HEK293 (cell line): ENCODE measurements at regions not wholly inside any gene's neighbourhood (a gene's known extent, or its start where the extent isn't known, plus 50 kb on each side); places are given as distances from the start of the nearest gene placed in this dataset.

Experiments
- CTCF ChIP-seq: fragments of 450-650 bp; formaldehyde crosslinking; IDR thresholded peaks from 2 replicates; pipeline ENCODE4 v1.5.1; 2016; ENCODE audit warnings: missing biosample characterization, missing genetic modification characterization
- ELK4 ChIP-seq: IDR thresholded peaks from 2 replicates; pipeline ENCODE4 v1.6.1; 2011; ENCODE audit warnings: mild to moderate bottlenecking, low read depth, low read length, borderline replicate concordance
- GLI2 ChIP-seq: fragments of 450-650 bp; formaldehyde crosslinking; IDR thresholded peaks from 2 replicates; pipeline ENCODE4; 2017; ENCODE audit warnings: missing biosample characterization, missing genetic modification characterization, low read depth, borderline replicate concordance
- HOXC10 ChIP-seq: sonication (generic); formaldehyde crosslinking; IDR thresholded peaks from 2 replicates; pipeline ENCODE4 v1.8.1; 2023; ENCODE audit warnings: mild to moderate bottlenecking, missing genetic modification reagents
- REST ChIP-seq: fragments of 450-650 bp; formaldehyde crosslinking; IDR thresholded peaks from 2 replicates; pipeline ENCODE4 v1.5.1; 2016; ENCODE audit warnings: missing biosample characterization, missing genetic modification characterization
- YY1 ChIP-seq: fragments of 450-650 bp; formaldehyde crosslinking; IDR thresholded peaks from 2 replicates; pipeline ENCODE4 v1.5.1; 2018; ENCODE audit warnings: missing biosample characterization, missing genetic modification characterization
- YY2 ChIP-seq: fragments of 450-650 bp; formaldehyde crosslinking; IDR thresholded peaks from 2 replicates; pipeline ENCODE4 v1.5.1; 2016; ENCODE audit warnings: missing biosample characterization, missing genetic modification characterization
- ZNF26 ChIP-seq: fragments of 450-650 bp; formaldehyde crosslinking; IDR thresholded peaks from 2 replicates; pipeline ENCODE4 v1.5.1; 2016; ENCODE audit warnings: missing biosample characterization, missing genetic modification characterization
- ZNF274 ChIP-seq, 2 experiments: fragments of 200-500 bp in 1 of 2; fragments of 450-650 bp in 1 of 2; sonication (Bioruptor generic) in 1 of 2; formaldehyde crosslinking in 1 of 2; IDR thresholded peaks; 2 replicates each; pipeline versions ENCODE4 v1.5.1 to v1.6.1; 2014 to 2016; ENCODE audit warnings: borderline replicate concordance in 1 of 2, inconsistent platforms in 1 of 2, low read length in 1 of 2, missing biosample characterization in 1 of 2, missing genetic modification characterization in 1 of 2
- ZNF513 ChIP-seq: fragments of 450-650 bp; IDR thresholded peaks from 2 replicates; pipeline ENCODE4 v1.5.1; 2018; ENCODE audit warnings: missing biosample characterization, missing genetic modification characterization
- ZNF530 ChIP-seq: fragments of 450-650 bp; formaldehyde crosslinking; IDR thresholded peaks from 2 replicates; pipeline ENCODE4 v1.5.1; 2016; ENCODE audit warnings: low read depth, missing biosample characterization, missing genetic modification characterization
- ZNF660 ChIP-seq: fragments of 450-650 bp; IDR thresholded peaks from 2 replicates; pipeline ENCODE4 v1.5.1; 2018; ENCODE audit warnings: missing biosample characterization, mild to moderate bottlenecking, missing genetic modification characterization
- ZNF677 ChIP-seq: fragments of 450-650 bp; IDR thresholded peaks from 2 replicates; pipeline ENCODE4 v1.5.0; 2018; ENCODE audit warnings: missing biosample characterization, mild to moderate bottlenecking, missing genetic modification characterization, moderate library complexity
- ZNF776 ChIP-seq: fragments of 450-650 bp; formaldehyde crosslinking; IDR thresholded peaks from 2 replicates; pipeline ENCODE4 v1.5.0; 2017; ENCODE audit warnings: missing biosample characterization, missing genetic modification characterization, borderline replicate concordance

- TF ChIP-seq ZNF677 (tag by site-specific recombination) (no peak), CTCF (tag by site-specific recombination) (no peak), ZNF26 (tag by site-specific recombination) (no peak), ZNF530 (tag by site-specific recombination) (no peak), GLI2 (no peak), ZNF274 (IDR thresholded peaks at IDR 0.05; ENCODE audit: low read length) (no peak), ZNF274 (tag by site-specific recombination; IDR thresholded peaks at IDR 0.05; ENCODE audit: borderline replicate concordance) (no peak), HOXC10 (CRISPR knock-in tag) (no peak), ZNF660 (tag by site-specific recombination) (no peak), REST (no peak), ZNF513 (tag by site-specific recombination) (no peak), YY1 (tag by site-specific recombination) (no peak), ZNF776 (tag by site-specific recombination) (no peak), YY2 (tag by site-specific recombination) (no peak), ELK4 (no peak)
Observed at GRCh38 chr14:101008196-101008595, 104.7 kb upstream of the RTL1 start.
